Activated CD4-positive, alpha-beta T cell treated with anti-CD3 and anti-CD28 coated beads, Interleukin-2, Interleukin-4, amounts not matched to agents 100 ng/mL and 50 ng/mL, durations not matched to agents 16 hours and 8 hours (primary cell): ENCODE measurements at regions not wholly inside any gene's neighbourhood (a gene's known extent, or its start where the extent isn't known, plus 50 kb on each side); places are given as distances from the start of the nearest gene placed in this dataset.
"Not testable (repeated sequence)": the region's sequence is repeated elsewhere in the genome, so short reads cannot be mapped to it uniquely, and the experiment has no call there.

ENCODE experiments used
- DNase-seq: peaks from one replicate; pipeline ENCODE4 v3.0.0-alpha.2; 2020; ENCODE audit warnings: low spot score

- DNase-seq = no peak
Observed at GRCh38 chr5:125965577-125965976, 457.6 kb upstream of the GRAMD2B start.

DNA sequence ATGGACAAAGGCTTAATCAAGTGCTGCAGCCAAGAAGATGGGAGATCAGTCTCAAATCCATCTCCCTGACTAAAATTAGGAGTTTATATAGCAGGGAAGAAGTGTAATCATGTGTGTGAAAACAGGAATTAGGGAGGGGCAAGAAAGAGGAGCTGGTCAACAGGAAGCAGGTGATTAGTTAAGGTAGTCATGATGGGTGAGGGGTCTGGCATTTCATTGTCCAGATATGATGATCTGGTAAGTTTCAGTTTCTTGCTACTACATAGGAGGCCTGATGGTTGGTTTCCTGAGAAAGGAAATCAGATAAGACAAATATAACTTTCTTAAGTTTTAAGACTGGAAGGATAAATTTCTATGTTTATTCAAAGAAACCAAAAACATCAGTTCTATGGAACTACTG, 455.6 kb upstream of the GRAMD2B start:
- no peak for DNase-seq

- DNase-seq = no peak
Observed at GRCh38 chr5:125969011-125969813, 454.0 kb upstream of the GRAMD2B start.

DNA sequence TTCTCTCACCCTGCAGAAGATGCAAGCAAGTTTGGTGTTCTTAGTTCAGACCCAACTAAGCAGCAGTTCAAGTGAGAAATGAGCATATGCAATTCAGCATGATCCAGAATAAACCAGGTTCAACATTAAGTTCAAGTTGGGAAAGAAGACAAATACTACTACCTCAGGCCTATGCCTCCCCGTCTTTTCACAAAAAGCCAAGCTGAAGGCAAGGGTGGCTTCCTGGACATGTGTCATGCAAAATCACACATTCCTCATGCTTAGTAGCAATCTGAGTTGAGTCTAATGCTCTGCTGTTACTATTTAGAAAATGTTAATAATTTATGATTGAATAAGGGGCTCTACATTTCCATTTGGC, 453.4 kb upstream of the GRAMD2B start:
- no peak for DNase-seq

DNA sequence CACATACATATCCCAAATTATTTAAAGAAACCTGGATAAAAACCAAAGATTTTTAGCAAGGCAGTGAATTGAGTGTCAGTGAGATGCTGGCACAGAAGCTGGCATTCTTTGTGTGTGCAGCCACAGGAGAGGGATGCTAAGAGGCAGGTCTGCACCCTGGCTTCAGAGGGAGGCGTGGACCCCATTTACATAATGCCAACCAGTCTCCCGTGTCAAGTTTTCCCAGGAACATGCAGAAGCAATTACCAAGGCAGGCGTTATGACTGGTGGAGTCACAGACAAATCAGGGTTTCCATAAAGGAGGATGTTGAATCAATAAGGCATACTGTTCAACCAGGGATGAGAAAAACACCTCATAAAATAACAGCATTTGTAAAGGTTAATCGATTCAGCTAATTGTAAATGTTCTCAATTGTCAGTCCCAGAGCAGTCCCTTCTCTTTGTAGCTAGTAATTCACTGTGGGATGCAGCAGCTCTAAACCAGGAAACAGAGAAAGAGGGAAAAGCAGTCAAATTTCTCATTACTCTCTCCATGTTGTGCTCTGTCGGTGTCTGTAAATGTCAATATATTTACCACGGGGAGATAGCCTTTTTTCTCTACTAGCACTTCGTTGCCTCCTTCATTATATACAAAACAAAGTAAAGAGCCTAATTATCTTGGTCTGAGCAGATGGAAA, 452.4 kb upstream of the GRAMD2B start:
- DNase-seq = no peak

- no peak for DNase-seq
Observed at GRCh38 chr5:125972706-125973105, 450.5 kb upstream of the GRAMD2B start.

DNA sequence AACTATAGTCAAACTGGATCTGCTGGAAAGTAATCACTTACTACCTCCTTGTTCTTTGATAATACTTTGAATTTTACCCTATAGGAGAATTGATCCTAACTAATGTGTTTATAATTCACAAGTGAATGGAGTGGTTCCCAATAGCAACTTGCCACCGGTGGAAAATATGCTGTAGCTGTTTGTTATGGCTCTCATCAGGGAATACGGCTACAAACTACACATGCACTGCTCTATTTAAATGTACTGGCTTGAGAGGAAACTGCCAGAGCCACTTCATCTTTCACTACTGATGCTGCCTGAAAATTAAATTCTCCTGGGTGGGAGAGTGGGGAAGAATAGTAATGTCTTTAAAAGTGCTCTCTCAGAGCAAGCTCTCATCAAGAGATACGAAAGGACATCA, 448.5 kb upstream of the GRAMD2B start:
- DNase-seq = no peak

- no peak for DNase-seq
Observed at GRCh38 chr5:125976421-125977000, 446.7 kb upstream of the GRAMD2B start.

DNA sequence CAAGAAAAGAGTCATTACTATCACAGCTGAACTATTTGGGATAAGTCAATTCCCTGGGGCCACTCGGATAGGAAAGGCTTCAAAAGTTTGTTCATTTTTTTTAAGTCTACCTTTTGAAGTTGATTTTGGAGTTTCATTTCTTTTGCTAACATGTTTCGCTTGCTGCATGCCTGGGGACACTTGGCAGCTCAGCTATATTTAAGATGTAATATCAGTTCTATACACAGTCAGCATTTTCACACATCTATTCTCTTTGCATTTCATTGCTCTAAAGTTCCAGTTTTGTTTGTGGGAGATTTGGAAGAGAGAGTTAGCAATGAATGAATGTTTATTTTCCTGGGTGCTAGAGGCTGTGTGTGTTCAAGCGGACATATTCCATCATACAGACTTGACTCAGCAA, 445.2 kb upstream of the GRAMD2B start:
- DNase-seq = no peak

- no peak for DNase-seq
Observed at GRCh38 chr5:125979636-125980035, 443.6 kb upstream of the GRAMD2B start.

DNA sequence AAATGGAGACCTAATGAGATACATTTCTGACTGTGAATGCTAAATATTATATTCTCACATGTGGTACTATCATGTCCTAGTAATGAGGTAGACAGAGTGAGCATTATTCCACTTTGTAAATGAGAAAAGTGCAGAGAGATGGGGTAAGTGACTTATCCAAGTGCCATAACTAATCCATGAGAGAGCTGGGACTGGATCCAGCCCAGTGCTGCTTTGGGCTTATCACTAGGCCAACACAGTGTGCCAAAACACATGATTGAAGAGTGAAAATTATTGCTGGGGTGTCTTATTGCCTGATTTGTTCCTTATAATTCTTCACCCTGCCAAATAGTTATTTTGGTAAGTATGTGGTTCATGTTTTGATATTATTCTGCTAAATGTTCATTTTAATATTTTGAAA, 442.2 kb upstream of the GRAMD2B start:
- DNase-seq = no peak

DNA sequence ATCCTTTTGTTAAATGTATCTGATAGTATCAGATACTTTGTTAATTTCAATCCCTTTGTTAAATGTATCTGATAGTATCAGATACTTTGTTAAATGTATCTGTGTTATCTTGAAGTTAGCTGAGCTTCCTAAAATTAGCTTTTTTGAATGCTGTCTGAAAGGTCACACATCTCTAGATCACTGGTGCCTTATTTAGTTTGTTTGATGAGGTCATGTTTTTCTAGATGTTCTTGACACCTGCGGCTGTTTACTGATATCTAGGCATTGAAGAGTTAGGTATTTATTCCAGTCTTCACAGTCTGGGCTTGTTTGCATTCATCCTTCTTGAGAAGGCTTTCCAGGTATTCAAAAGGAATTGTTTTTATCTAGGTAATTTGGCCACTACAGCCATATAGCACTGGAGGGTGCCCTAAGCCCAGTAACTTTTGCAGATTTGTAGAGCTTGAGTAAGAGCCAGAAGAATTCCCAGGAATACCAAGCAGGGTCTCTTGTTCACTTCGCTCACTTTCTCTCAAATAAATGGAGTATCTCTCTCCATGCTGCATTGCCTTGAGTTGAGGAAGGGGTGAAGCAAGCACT, 435.4 kb upstream of the GRAMD2B start:
- DNase-seq = no peak

GRCh38 chr5:125992050-125992449, 431.2 kb upstream of the GRAMD2B start:
- DNase-seq = no peak

DNA sequence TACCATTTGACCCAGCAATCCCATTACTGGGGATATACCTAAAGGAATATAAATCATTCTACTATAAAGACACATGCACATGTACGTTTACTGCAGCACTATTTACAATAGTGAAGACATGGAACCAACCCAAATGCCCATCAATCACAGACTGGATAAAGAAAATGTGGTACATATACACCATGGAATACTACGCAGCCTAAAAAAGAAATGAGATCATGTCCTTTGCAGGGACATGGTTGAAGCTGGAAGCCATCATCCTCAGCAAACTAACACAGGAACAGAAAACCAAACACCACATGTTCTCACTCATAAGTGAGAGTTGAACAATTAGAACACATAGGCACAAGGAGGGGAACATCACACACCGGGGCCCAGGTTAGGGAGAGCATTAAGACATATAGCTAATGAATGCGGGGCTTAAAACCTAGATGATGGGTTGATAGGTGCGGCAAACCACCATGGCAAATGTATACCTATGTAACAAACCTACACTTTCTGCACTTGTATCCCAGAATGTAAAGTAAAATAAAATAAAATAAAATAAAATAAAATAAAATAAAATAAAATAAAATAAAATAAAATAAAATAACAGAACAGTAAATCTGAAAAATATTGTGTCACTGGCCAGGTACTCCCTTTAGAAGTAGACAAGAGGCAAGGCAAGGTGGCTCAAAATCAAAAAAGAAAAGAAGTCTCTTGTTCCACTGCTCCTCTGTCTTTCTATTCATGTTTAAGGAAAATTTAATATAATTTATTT, 423.8 kb upstream of the GRAMD2B start:
- not testable (repeated sequence) for DNase-seq

DNA sequence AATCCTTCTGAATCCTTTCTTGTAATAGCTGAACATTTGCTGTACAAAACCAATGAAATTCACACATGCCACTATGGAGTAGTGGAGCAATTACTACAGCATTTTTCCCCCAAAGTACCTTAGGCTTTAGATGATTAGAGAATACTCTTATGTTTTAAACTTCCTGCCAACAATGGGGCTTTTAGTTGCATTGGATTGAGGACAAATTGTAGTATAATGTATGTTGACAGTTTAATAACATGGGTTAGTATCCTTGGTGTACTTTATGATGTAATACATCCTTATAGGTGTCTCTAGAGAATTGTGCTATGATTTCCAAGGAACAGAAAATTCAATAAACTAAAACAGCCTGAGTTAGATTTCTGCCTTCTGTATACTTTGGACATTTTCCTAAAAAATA, 422.7 kb upstream of the GRAMD2B start:
- DNase-seq = no peak

DNA sequence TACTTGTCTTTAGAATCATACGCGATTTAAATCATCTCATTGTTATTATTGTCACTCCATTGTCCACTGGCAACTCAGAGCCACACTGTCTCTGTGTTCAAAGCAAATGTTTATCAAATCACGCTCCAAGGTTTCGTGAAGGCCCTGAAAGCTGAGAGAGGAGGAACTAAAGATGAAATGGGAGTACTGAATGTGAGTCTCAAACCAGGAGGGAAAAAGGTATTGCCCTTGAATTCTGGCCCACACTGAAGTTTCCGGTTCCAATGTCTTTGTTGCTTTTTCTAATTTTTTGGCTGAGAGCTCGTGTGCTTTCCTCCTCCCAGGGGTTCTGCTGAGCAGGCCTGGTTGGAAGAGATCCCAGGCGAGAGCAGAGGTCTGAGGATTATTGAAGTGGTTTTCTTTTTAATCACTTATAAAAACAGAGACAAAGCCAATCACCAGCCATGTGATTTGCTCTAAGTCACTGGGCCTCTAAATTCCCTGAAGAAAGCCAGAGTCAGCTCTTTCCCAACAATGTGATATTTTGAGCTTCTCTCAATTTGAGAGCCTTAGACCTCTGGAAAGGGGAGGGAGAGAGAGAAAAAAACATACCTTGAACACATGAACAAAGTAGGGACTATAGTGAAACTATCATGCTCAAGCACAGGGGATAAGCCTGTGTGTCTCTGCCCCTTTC, 420.8 kb upstream of the GRAMD2B start:
- no peak for DNase-seq

DNA sequence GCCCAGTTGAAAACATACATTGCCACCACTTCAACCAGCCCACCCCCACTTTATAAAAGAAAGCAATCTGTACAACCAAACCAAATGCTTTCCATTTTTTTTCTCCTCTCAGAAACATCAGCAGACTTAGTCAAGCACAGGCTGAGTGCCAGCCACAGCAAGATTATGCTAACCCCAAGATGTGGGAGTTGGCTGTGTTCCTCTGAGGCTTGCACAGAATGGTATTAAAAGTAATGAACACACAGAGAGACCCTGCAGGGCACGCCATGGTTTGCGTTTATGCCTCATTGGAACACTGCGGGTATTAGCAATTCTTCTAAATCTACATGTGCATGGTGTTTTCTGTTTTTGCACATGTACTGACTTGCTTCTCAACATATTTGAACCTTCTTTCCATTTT, 419.9 kb upstream of the GRAMD2B start:
- DNase-seq = no peak

GRCh38 chr5:126004636-126005035, 418.6 kb upstream of the GRAMD2B start:
- DNase-seq = no peak

GRCh38 chr5:126007841-126008240, 415.4 kb upstream of the GRAMD2B start:
- no peak for DNase-seq

- DNase-seq = no peak
Observed at GRCh38 chr5:126009566-126009965, 413.6 kb upstream of the GRAMD2B start.

GRCh38 chr5:126011526-126011925, 411.7 kb upstream of the GRAMD2B start:
- DNase-seq = not testable (repeated sequence)

- DNase-seq = no peak
Observed at GRCh38 chr5:126014676-126015075, 408.5 kb upstream of the GRAMD2B start.
